ENCODE measurements at regions not wholly inside any gene's neighbourhood (a gene's known extent, or its start where the extent isn't known, plus 50 kb on each side); places are given as distances from the start of the nearest gene placed in this dataset.

DNA sequence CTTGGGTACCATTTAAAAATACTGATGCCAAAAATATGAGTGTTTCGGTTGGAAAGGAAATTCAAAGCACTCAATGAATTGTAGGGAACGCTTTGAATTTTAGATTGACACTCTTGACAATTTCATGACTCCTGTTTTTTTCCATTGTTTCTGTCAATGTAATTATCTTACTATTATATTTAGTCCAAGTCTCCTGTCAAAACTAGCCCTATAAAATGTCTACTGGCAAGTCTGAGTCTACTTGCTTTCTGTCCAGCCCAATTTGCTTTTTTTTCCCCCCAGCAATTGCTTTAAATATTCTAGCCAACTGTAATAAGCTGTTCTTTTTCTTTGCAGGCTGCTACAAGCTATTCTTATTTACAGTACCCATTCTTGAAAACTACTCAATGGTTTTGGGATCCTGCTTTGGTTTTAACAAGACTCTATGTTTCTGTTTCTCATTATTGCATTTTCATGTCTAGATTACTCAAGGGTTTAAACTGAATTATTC lies 1103.9 kb upstream of the GJE1 start:
- no peak for DNase-seq

DNA sequence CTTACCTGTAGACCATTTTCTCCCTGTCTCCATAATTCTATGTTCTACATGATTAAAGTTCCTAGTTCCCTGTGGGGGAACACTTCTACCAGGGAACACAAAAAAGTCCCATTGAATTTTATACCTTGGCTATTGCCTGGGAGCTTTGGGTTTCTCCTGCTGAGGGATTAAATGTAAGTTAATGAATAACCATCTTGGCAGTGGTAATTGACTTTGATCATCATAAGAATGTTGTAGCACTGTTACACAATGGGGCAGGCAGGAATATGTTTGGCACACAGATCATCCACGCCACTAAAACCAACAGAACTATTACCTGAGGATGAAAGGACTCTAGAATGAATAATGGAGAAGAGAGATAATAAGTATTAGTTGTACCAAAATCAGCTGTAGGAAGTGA lies 1106.2 kb upstream of the GJE1 start:
- no peak for DNase-seq

DNA sequence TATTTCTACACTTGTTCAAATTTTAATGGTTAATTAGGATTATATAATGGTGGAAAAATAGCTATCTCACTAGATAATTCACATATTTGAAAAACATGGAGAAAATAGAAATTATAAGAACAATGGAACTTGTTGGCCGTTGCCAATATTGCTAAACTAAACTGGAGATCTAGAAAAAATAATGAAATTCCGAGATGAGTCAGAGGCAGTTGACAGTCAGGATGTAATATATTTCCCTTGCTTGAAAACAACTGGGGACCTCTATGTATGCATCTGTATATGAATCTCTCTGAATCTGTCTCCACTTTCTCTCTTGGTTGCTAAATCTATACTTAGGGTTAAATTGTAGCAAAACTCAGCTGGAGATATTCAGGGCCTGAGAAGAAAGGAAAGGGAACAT lies 1108.2 kb upstream of the GJE1 start:
- no peak for DNase-seq

DNA sequence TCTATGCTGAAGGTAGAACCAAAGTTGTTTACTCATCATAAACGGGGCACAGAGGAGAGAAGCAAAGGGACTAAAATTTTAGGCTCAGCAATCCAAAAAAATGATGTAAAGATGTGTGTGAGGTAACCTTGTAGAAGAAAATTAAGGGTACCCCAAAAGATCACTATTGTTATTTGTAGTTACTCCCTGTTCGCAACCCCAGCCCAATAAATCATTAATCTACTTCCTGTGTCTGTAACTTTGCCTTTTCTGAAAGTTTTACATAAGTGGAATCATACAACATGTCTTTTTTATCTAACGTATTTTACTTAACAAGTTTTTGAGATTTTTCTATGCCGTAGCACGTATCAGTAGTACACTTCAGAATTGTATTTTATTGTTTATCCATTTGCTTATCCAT lies 1114.8 kb upstream of the GJE1 start:
- DNase-seq = no peak

DNA sequence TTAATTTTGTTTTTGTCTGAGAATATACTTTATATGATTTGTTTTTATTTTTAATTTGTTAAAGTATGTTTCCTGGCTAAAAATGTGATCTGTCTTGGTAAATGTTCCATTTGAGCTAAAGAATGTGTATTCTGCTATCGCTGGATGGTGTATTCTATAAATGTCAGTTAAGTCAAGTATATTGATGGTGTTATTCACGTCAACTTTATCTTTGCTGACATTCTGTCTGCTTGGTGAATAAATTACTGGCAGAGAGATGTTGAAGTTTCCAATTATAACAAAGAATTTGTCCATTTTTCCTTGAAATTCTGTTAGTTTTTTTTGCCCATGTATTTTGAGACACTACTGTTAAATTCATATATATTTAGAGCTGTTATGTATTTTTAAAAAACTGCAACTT lies 1131.8 kb upstream of the GJE1 start:
- no peak for DNase-seq

DNA sequence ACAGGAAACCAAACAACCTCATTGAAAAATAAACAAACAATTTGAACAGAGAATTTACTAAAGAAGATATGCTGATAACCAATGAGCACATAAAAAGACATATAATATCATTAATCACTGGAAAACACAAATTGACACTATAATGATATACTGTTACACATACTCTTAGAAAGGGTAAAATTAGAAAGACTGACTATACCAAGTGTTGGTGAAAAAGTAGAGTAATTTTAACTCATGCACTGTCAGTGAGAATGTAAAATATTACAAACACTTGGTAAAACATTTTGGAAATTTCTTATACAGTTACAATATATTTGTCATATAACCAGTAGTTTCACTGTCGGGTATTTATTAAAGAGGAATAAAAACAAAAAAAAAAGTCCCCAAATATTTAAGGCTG lies 1139.2 kb upstream of the GJE1 start:
- DNase-seq = no peak

DNA sequence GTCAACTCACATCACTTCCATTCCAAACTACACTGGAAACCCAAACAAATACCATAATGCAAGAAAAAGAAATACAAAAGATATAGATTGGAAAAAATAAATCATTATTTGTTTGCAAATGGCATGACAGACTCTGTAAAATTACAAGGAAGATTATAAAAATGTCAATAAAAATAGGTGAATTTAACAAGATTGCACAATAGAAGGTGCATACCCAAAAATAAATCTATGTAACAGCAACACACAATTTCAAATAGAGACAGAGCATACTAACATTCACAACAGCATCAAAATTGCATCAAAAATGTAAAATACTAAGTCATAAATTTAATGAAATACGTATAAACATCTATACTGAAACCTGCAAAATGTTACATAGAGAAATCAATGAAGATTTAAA lies 1140.0 kb upstream of the GJE1 start:
- DNase-seq = no peak

DNA sequence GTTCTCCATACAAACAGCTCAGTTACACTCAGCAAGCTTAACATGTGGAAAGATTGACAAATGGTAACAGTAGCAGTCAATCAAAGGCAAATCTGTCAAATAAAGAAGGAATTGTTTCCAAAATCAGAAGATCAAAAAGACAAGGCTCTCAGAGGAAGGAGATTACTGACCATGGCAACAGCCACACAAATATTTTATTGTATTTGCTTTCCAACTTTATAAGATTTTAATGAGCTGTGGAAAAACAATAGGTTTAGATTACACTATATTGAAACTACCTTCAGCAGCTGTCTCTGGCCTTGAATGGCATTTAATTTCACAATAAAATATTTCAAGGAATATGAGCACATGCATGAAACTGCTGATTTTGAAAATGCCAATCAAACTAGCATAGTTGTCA lies 1143.9 kb upstream of the GJE1 start:
- no peak for DNase-seq

DNA sequence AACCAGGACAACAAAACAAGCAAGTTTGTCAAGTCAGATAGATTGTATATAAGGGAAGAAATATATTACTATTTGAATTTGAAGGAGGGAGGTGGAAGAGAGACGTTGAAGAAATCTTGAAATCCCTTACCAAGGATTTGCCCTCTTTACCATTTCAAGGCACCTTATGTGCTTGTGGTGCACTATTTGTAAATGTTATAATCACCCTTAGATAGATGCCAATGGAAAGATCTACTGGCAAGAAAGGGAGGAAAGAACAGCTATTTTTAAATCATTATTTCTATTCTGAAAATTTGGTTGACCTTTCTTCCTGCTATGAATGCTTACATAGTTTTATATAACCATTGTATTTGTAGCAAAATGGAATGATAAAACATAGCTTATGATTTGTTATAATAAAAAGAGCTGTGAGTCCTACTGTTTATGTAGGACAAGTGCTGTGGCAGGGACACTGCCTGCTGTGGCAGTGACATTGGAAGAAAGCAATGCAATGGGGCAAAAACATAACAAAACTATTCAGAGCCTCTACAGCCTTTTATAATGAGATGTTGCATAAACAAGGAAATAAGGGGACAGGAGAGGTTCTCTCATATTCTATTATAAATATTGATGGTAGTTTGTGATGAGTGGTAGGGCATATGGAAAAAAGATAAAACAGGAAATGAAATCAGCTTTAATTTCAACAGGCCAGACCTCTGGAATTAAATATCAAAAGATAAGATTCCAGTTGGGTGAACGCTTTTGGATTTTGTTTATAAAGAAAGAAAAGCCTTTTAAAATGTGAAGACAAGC lies 1145.2 kb upstream of the GJE1 start:
- no peak for DNase-seq

DNA sequence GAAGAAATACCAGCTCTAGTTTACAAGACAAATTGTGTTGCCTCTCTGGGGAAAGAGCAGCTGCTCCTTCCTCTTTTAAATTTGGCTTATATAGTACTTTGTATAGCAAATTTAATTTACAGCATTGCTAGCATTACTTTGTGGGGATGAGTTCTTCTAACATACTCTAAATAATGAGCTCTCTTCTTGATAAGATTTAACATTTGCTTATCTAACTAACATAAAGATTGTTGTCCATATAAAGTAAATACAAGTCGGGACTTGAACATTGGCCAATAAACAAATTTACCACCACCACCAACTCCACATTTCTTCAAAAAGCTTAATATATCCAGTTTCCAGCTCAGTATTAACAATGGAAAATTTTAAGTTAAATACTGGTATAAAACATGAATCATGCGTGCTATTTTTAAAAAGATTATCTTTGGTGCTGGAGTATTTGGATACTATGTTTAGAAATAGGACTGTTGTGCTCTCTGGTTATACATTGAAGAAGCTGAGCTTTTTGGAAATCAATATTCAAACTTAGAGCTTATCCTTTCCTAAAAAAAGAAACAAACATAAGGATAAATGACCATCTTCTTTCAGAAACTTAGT lies 1146.9 kb upstream of the GJE1 start:
- no peak for DNase-seq

DNA sequence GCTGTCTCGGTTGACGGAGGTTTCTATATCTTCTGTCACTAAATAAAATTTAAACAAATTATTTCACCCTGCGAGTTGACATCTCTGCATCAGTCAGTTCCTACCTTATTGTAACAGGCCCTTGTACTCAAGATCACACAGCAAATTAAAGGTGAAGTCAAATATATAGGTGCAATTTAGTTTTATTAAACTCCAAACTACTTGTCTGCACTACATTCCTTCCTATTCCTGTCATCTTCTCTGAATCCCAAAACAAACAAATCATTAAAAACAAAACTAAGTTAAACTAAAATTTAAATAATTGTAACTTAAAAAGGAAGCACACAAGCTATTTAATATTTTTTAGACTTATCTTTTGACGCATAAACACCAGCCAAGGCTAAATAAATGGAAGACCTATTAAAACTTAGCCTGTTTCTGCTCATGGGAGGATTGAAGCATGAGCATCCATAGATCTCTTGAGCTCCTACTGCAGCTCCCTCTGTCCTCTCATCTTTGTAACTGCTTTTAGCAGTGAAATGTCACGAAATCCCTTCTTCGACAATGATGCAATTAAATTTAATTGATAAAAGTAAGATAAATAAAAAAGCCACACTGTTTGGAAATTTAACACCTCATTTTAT lies 1152.3 kb upstream of the GJE1 start:
- no peak for DNase-seq

DNA sequence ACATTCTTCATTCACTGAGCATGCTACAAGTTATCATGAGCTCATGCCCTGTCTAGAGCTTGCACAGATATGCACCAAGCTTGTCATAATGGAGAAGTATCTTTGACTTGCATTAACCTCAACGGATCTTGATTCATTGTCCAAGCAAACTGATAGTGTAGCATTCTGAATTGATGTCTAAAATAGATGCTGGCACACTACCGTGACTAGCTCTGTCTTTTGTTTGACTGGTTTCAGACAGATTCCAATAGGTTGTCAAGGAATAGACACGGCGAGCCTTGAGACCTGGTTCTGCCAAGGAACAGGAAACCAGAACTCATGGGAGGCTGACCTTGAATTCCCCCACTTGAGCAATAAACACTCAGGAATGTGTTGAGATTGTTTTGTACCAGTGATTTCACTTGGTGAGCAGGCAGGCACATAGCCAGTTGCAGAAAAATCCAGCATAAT lies 1153.1 kb upstream of the GJE1 start:
- no peak for DNase-seq

DNA sequence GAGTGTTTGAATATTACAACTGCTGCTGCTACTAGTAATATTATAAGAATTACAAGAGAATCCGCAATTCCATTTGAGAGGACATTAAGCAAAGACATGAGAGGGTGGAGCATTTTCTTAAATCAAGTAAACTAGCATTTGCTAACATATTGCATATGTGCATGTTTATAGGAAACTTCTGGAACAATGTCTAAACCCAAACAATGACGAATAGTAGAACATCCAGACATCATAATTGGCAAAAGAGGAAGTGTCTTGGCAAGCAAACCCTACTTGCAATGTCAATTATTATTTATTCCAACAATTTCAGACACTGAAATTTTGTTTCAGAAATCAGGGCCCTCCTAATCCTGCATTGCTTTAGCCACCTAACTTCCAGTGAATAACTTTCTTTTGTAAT lies 1155.3 kb upstream of the GJE1 start:
- DNase-seq = no peak

DNA sequence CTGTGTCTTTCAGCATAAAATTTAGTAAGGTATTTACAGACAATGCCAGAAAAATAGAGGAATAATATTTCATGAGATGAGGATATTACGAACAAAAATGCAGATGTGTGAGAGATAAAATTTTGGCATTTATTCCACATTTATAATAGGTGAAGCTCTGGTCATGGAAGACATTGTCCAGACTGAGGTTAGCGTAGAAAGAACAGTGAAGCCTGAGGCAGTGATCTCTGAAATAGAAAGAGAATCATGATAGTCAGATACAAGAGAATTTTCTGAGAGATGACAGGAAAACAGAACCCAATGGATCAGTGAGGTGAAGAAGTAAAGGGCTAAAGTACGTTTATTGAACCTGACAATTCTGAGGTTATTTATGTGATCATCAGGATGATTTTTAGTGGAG lies 1155.9 kb upstream of the GJE1 start:
- DNase-seq = no peak

DNA sequence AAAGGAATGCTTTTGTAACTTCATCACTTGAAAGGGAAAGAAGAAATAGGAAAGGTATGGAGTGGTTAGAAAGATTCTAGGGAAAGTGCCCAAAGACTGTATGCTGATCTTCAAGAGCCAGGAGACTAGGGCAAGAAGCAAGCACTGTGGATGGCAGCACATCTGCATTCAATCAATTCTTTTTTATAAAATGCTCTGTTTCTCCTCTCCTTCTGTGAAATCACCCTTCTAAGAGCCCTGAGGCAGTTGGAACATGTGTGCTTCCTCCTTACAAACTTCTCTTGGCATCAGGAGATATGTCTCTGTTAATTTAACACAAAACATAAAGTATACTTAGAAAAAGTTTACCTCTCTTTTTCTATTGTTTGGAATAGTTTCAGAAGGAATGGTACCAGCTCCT lies 1162.2 kb upstream of the GJE1 start:
- DNase-seq = no peak

DNA sequence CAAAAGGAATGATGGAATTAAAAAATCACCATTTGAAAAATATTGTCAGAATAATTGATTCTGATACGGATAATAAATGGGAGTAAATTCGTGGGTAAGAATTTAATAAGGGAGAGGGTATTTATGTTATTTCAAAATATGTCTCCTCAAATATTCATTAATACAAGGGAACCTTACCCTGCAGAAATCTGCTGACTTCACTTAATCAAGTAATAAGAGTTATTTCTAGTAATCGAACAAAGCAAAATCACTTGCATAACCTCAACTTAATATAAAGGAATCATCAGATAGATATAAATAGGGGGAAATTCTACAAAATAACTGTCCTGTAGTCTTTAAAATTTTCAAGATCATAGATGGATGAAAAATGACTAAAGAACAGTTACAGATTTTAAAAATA lies 1164.7 kb upstream of the GJE1 start:
- no peak for DNase-seq

DNA sequence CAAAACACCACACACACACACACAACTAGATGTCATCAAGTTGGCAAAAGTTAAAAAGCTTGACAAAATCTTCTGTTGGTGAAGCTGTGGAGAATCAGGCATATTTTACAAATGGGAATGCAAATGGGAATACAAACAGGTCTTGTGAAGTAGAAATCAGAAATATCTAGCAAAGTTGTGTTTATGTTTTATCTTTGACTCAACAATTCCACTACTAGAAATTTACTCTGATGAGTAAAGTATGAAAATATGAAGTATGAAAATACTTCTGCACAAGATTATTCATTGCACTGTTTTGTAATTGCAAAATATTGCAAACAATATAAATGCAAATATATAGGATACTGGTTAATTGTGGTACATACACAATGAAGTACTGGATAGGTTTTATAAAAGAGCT lies 1166.0 kb upstream of the GJE1 start:
- no peak for DNase-seq

DNA sequence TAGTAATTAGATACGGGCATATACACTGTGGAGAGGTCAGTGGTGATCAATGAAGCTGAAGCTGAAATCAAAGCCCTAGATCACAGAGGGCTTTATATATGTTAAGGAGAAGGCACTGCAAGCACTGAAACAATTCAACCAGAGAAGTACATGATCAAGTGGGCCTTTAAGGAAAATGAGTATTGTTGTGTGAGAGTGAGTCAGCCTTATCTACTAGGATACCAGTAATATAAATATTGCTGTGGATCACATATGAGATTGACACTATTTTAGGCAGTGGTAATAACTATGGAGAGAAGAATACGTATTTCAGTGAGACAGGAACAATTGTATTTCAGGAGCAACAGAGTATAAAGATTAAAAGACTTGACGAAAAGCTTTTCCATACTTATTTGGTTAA lies 1172.2 kb upstream of the GJE1 start:
- no peak for DNase-seq

DNA sequence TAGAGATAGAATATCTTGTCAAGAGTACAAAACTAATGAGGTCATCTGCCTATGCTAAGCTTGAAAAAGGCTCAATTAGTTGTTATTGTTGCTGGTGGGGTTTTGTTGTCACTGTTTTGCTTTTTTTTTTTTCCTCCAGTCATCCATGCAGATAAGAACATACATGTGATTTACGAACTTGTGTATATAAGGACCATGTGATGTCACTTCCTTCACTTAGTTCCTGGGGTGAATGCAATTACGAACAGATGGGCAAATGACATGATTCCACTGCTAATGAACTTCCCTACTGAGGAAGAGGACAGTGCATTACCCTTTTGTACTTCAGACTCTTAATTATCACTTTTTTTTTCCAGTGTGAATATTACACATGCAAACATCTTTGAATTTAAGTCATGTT lies 1175.3 kb upstream of the GJE1 start:
- no peak for DNase-seq

DNA sequence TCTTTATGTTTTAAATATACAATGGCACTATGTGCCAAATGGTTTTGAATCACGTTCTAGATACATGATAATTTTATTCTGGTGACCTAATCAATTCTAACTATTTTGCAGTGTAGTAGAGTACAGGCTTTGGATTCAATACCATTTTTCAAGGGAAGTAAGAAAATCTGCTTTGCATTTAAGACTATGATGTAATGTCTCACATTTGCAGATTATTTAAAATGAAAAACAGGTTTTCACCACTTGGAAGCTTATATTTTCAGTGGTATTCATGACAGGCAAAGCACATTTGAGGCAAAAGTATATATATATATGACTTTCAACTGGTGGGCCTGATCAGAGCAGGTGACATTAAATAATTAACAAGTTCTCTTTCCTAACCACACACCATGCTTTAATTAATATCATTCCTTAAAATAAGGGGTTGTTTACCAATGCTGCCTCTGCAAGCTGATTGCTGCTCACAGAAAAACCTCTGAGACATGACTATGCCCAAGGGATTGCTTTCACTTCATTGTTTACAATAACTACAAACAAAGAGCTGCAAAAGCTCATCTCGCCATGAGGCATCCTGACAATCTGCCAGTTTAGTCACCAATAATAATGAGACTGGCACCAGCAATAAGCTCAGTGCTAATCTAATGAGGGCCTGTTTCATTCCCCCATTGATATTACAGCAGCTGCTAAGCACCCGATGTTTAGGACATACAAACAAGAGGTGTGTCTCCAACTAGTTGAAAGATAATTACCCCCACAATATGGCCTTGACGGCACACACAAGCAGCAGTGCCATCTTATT lies 1176.0 kb upstream of the GJE1 start:
- DNase-seq = no peak

DNA sequence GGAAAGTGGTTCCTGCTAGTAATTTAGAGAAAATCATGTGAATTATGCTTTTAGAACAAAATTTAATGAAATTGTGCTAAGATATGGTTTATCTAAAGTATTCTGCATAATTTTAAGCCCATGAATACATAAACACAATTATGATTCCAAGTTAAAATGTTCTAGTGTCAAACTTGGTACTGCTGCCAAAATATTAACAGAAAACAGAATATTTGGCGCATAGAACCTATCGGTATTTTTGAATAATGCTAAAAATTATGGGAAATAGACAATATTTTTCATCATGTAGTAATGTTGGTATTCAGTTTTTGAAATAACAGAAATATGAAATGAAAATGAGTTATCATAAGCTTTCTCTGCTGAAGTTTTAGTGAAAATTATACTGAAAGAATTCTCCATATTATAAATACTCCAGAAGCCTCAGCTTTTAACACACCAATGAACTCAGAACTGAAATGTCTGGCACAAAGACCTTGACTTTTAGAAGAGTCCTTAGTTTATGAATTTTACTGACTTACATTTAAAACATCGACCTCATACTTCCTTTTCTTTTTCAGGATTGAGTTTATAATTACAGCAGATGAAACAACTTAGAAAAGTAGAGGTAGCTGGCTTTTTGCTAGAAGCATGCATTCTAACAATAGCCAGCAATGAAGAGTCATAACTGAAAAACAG lies 1192.3 kb upstream of the GJE1 start:
- no peak for DNase-seq

DNA sequence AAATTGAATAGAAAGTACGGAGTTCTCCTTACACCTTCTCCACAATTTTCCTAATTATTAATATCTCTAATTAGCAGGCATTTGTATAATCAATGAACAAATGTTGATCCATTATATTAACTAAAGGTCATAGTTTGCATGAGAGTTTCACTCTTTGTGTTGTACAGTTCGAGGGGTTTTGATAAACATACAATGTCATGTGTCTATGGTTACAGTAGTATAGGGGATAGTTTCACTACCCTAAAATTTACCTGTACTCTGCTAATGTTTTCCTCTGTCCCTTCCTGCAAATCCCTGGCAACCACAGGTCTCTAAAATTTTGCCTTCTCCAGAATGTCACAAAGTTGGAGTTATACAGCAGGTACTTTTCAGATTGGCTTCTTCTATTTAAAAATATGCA lies 1199.8 kb upstream of the GJE1 start:
- DNase-seq = no peak

DNA sequence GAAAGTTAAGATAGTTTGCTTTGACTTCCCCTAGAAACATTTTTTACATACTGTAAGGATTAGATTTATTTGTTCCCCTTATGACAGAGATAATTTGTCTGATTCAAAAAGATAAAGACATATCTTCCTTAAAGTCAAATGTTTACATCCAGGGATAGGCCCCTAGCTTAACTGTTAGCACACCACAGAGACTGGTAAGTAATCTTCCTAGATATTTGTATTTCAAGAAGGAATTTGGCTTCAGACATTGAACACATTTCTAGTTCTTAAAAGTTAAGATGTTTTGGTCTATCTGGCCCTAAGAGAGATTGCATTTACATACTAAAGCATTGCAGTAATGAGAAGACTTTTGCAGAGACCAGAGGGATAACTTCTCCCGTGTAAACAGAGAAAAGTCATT lies 1201.1 kb upstream of the GJE1 start:
- DNase-seq = no peak
